DOHH2 (cell line): ENCODE measurements at regions not wholly inside any gene's neighbourhood (a gene's known extent, or its start where the extent isn't known, plus 50 kb on each side); places are given as distances from the start of the nearest gene placed in this dataset.
"Not testable (repeated sequence)": the region's sequence is repeated elsewhere in the genome, so short reads cannot be mapped to it uniquely, and the experiment has no call there.

Source experiments
- H3F3A ChIP-seq: fragments of 200-600 bp; sonication (generic), shearing (Covaris generic); 2 replicates; pipeline ENCODE4 v1.6.0; 2016; ENCODE audit warnings: antibody characterized with exemption, mild to moderate bottlenecking; ENCODE audit not compliant: control insufficient read depth, insufficient read depth
- H3K27ac ChIP-seq: fragments of 200-600 bp; sonication (generic); 2 replicates; pipeline ENCODE4 v1.5.1; 2014; ENCODE audit warnings: low read depth, mild to moderate bottlenecking, low read length, moderate library complexity
- H3K27me3 ChIP-seq: fragments of 200-600 bp; sonication (generic); 2 replicates; pipeline ENCODE4 v1.6.1; 2014; ENCODE audit warnings: mild to moderate bottlenecking, low read length, mixed read lengths; ENCODE audit not compliant: control insufficient read depth
- H3K36me3 ChIP-seq: fragments of 200-600 bp; sonication (generic); 2 replicates; pipeline ENCODE4 v1.6.1; 2014; ENCODE audit warnings: mild to moderate bottlenecking, low read length, moderate library complexity, mixed read lengths; ENCODE audit not compliant: control insufficient read depth
- H3K4me1 ChIP-seq: fragments of 200-600 bp; sonication (generic); 2 replicates; pipeline ENCODE4 v1.6.1; 2014; ENCODE audit warnings: mild to moderate bottlenecking, low read length, mixed read lengths; ENCODE audit not compliant: control insufficient read depth
- H3K4me2 ChIP-seq: fragments of 200-600 bp; sonication (generic); 2 replicates; pipeline ENCODE4 v1.6.0; 2014; ENCODE audit warnings: mild to moderate bottlenecking, low read length, moderate library complexity
- H3K4me3 ChIP-seq: fragments of 200-600 bp; sonication (generic); 2 replicates; pipeline ENCODE4 v1.5.1; 2014; ENCODE audit warnings: mild to moderate bottlenecking, low read length, mixed read lengths
- H3K79me2 ChIP-seq: fragments of 200-600 bp; sonication (generic); 2 replicates; pipeline ENCODE4 v1.6.1; 2014; ENCODE audit warnings: mild to moderate bottlenecking, low read length, mixed read lengths; ENCODE audit not compliant: control insufficient read depth
- H3K9me2 ChIP-seq: fragments of 200-600 bp; sonication (generic); replicated peaks from 2 replicates; pipeline ENCODE4 v1.6.1; 2014; ENCODE audit warnings: mild to moderate bottlenecking, low read length, mixed read lengths; ENCODE audit not compliant: control insufficient read depth
- H3K9me3 ChIP-seq: fragments of 200-600 bp; sonication (generic); 2 replicates; pipeline ENCODE4 v1.6.1; 2014; ENCODE audit warnings: antibody characterized with exemption, low read length, mixed read lengths; ENCODE audit not compliant: control insufficient read depth, insufficient read depth
- H4K20me1 ChIP-seq: fragments of 200-600 bp; sonication (generic); 2 replicates; pipeline ENCODE4 v1.6.0; 2014; ENCODE audit warnings: low read depth, mild to moderate bottlenecking, antibody characterized with exemption, low read length, moderate library complexity; ENCODE audit not compliant: control insufficient read depth, insufficient read depth
- EZH2phosphoT487 ChIP-seq: fragments of 200-600 bp; sonication (generic); IDR thresholded peaks from 2 replicates; pipeline ENCODE4 v1.6.1; 2017; ENCODE audit warnings: borderline replicate concordance, mild to moderate bottlenecking, antibody characterized with exemption, low read length, moderate library complexity, mixed read lengths
- TF ChIP-seq, protein P1 (sequence below): fragments of 200-600 bp; sonication (generic); IDR thresholded peaks from one replicate; pipeline ENCODE4 v1.5.1; 2014; ENCODE audit warnings: antibody characterized with exemption, mild to moderate bottlenecking, low read depth, low read length; ENCODE audit not compliant: poor library complexity, severe bottlenecking

DNA sequence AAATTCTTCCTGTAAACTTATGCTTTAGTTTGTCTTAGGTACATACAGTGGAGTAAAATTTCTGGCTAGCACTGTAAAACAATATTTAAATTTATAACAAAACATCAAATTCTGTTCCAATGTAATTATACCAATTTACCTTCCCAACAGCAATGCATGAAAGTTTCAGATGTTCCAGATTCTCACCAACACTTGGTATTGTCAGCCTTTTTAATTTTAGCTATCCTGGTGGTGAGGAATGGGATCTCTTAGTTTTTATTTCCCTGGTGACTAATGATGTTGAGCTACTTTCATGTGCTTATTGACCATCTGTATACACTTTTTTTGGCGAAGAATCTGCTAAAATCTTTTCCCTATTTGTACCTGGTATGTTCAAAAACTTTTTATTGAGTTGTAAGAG, 76.1 kb upstream of the PHACTR1 start:
- Histone ChIP-seq H3K27ac (no peak overlapping the region), H3F3A (no peaks in the 10 kb centered on the region), H3K4me2 (no peak overlapping the region), H3K27me3 (no peaks in the 10 kb centered on the region), H3K4me1 (no peaks in the 10 kb centered on the region), H3K4me3 (no peak overlapping the region), H3K36me3 (no peaks in the 10 kb centered on the region), H3K9me2 (no peaks in the 10 kb centered on the region), H3K79me2 (no peaks in the 10 kb centered on the region), H4K20me1 (no peaks in the 10 kb centered on the region), H3K9me3 (no peaks in the 10 kb centered on the region)
- TF ChIP-seq EZH2phosphoT487, result no peak

DNA sequence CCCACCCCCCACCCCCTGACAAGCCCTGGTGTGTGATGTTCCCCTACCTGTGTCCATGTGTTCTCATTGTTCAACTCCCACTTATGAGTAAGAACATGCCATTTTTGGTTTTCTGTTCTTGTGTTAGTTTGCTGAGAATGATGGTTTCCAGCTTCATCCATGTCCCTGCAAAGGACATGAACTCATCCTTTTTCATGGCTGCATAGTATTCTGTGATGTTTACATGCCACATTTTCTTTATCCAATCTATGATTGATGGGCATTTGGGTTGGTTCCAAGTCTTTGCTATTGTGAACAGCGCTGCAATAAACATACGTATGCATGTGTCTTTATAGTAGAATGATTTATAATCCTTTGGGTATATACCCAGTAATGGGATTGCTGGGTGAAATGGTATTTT, 74.8 kb upstream of the PHACTR1 start:
- H3K27ac ChIP-seq, H3K4me1 ChIP-seq, H3K36me3 ChIP-seq, H3K9me3 ChIP-seq, H3F3A ChIP-seq, H3K9me2 ChIP-seq, H3K79me2 ChIP-seq, H3K4me2 ChIP-seq, H3K27me3 ChIP-seq, H4K20me1 ChIP-seq, H3K4me3 ChIP-seq: not testable (repeated sequence)

DNA sequence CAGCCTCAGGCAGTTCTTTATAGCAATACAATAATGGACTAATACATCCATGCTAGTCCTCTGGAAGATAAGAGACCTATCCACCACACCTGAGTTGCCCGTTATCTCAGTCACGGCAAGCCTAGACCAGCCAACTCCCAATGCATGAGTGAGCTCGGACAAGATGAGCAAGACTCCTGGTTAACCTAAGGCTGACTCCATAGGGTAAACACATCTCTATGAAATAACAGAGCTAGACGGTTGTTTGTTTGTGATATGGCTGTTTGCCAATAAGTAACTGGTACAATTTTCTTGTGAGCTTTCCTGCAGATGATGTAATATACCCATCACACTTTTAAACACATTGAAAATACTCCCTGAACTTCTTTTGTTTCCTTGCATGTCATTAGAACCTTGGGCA, 70.6 kb upstream of the PHACTR1 start:
- Histone ChIP-seq H3K9me3 (no peaks in the 10 kb centered on the region), H3K9me2 (no peaks in the 10 kb centered on the region)

DNA sequence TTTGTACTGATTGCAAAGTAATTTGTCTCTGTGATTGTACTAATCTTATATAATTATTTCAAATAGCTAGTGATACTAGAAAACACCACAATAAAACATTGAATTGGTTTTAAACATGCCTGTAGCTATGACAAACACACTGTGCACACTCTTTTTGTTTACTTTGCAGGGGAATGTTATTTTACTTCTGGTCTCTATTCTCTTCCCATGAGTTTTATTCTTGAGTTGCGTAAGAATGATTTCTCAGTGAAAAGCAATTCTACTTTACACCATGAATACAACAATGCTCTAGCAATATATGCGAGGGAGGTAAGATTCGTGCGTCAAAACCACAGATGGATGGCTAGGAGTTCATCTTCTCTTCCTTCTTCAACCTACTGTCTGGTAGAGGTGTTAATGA, 68.4 kb upstream of the PHACTR1 start:
- H4K20me1 ChIP-seq, result no peaks in the 10 kb centered on the region
- H3K9me3 ChIP-seq, result no peaks in the 10 kb centered on the region
- no peak overlapping the region for H3K4me3 ChIP-seq
- H3K27ac ChIP-seq, result no peak overlapping the region
- H3F3A ChIP-seq, result no peaks in the 10 kb centered on the region
- H3K9me2 ChIP-seq, result no peaks in the 10 kb centered on the region
- TF ChIP-seq, protein P1, sequence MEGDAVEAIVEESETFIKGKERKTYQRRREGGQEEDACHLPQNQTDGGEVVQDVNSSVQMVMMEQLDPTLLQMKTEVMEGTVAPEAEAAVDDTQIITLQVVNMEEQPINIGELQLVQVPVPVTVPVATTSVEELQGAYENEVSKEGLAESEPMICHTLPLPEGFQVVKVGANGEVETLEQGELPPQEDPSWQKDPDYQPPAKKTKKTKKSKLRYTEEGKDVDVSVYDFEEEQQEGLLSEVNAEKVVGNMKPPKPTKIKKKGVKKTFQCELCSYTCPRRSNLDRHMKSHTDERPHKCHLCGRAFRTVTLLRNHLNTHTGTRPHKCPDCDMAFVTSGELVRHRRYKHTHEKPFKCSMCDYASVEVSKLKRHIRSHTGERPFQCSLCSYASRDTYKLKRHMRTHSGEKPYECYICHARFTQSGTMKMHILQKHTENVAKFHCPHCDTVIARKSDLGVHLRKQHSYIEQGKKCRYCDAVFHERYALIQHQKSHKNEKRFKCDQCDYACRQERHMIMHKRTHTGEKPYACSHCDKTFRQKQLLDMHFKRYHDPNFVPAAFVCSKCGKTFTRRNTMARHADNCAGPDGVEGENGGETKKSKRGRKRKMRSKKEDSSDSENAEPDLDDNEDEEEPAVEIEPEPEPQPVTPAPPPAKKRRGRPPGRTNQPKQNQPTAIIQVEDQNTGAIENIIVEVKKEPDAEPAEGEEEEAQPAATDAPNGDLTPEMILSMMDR, result no peak
- no peak for TF ChIP-seq EZH2phosphoT487
- H3K79me2 ChIP-seq, result no peaks in the 10 kb centered on the region
- H3K36me3 ChIP-seq, result no peaks in the 10 kb centered on the region
- H3K4me1 ChIP-seq, result no peaks in the 10 kb centered on the region
- no peak overlapping the region for H3K4me2 ChIP-seq
- no peaks in the 10 kb centered on the region for H3K27me3 ChIP-seq

More for the DNA sequence above, 70.6 kb upstream of the PHACTR1 start:
- Histone ChIP-seq H3K79me2 (no peaks in the 10 kb centered on the region), H3K27ac (no peak overlapping the region), H3K36me3 (no peaks in the 10 kb centered on the region), H3K27me3 (no peaks in the 10 kb centered on the region), H3K4me1 (no peaks in the 10 kb centered on the region), H3K4me3 (no peak overlapping the region), H4K20me1 (no peaks in the 10 kb centered on the region), H3K4me2 (no peak overlapping the region), H3F3A (no peaks in the 10 kb centered on the region)
- TF ChIP-seq, protein P1, result no peak
- TF ChIP-seq EZH2phosphoT487, result no peak
